ENCODE measurements at regions not wholly inside any gene's neighbourhood (a gene's known extent, or its start where the extent isn't known, plus 50 kb on each side); places are given as distances from the start of the nearest gene placed in this dataset.
"Not testable (repeated sequence)": the region's sequence is repeated elsewhere in the genome, so short reads cannot be mapped to it uniquely, and the experiment has no call there.

GRCh38 chr2:138403431-138403927 is 98.1 kb upstream of the SPOPL start:
- DNase-seq = no peak

GRCh38 chr2:138414014-138414413 is 87.6 kb upstream of the SPOPL start:
- DNase-seq = no peak

GRCh38 chr2:138415985-138416384 is 85.6 kb upstream of the SPOPL start:
- no peak for DNase-seq

GRCh38 chr2:138418453-138418852 is 83.1 kb upstream of the SPOPL start:
- no peak for DNase-seq

- DNase-seq = no peak
These were observed 80.1 kb upstream of the SPOPL start for GRCh38 chr2:138421315-138421970.

- peak; percentile 37 for DNase-seq
These were observed 79.6 kb upstream of the SPOPL start for GRCh38 chr2:138421971-138422335.

- DNase-seq = no peak
These were observed 78.4 kb upstream of the SPOPL start for GRCh38 chr2:138423198-138423597.

GRCh38 chr2:138423745-138424144 is 77.8 kb upstream of the SPOPL start:
- no peak for DNase-seq

GRCh38 chr2:138424436-138425140 is 77.0 kb upstream of the SPOPL start:
- DNase-seq = no peak

- DNase-seq = not testable (repeated sequence)
These were observed 75.5 kb upstream of the SPOPL start for GRCh38 chr2:138426116-138426515.

GRCh38 chr2:138428710-138429440 is 72.7 kb upstream of the SPOPL start:
- no peak for DNase-seq

- no peak for DNase-seq
These were observed 71.4 kb upstream of the SPOPL start for GRCh38 chr2:138430181-138430580.

GRCh38 chr2:138432971-138433370 is 68.6 kb upstream of the SPOPL start:
- DNase-seq = no peak

- no peak for DNase-seq
These were observed 67.3 kb upstream of the SPOPL start for GRCh38 chr2:138433995-138434951.

GRCh38 chr2:138435701-138436100 is 65.9 kb upstream of the SPOPL start:
- DNase-seq = no peak

- DNase-seq = no peak
These were observed 61.8 kb upstream of the SPOPL start for GRCh38 chr2:138439733-138440132.

GRCh38 chr2:138440759-138441158 is 60.8 kb upstream of the SPOPL start:
- no peak for DNase-seq

- no peak for DNase-seq
These were observed 59.7 kb upstream of the SPOPL start for GRCh38 chr2:138441916-138442315.

- no peak for DNase-seq
These were observed 57.2 kb upstream of the SPOPL start for GRCh38 chr2:138444411-138444810.

GRCh38 chr2:138445227-138445626 is 56.3 kb upstream of the SPOPL start:
- no peak for DNase-seq

- no peak for DNase-seq
These were observed 55.5 kb upstream of the SPOPL start for GRCh38 chr2:138446043-138446442.

- no peak for DNase-seq
These were observed 53.5 kb upstream of the SPOPL start for GRCh38 chr2:138447889-138448570.

Data from amniotic stem cell (primary cell).